K562 (cell line): ENCODE measurements at regions not wholly inside any gene's neighbourhood (a gene's known extent, or its start where the extent isn't known, plus 50 kb on each side); places are given as distances from the start of the nearest gene placed in this dataset.

ENCODE experiments used
- ATAC-seq: fragments of 200-7000 bp; cut with Tn5 transposase; 3 replicates; pipeline ENCODE4 v1.9.1; 2020; ENCODE audit warnings: moderate library complexity
- BruUV-seq: library from RNA; stranded (reverse); fragments of 400-500 nt; replicated peaks from 2 replicates; lab custom pipeline; 2021; lab: Mats Ljungman, UMichigan
- CTCF ChIA-PET: fragments of 300-600 bp; formaldehyde crosslinking; extraction: SDS; loops from one replicate; lab custom pipeline; 2021; ENCODE audit warnings: low intra/inter-chr PET ratio; lab: Yijun Ruan, JAX
- POLR2A ChIA-PET: fragments of 300-600, 350-650 bp; sonication (Branson Sonifier 250); formaldehyde crosslinking; extraction: SDS; loops from one replicate; lab custom pipeline; 2021; ENCODE audit warnings: antibody characterized with exemption, inconsistent platforms; lab: Yijun Ruan, JAX
- DNase-seq, 4 experiments: peaks; one replicate each; pipeline versions ENCODE4 v3.0.0 to v3.0.0-alpha.2; 2011 to 2018; ENCODE audit warnings: low spot score in 3 of 4, mixed read lengths in 3 of 4; ENCODE audit errors: extremely low read depth in 1 of 4
- FAIRE-seq: peaks from 2 replicates; lab custom pipeline; 2011; peaks lifted over from hg19 to GRCh38; lab: Jason Lieb, UNC
- H2AFZ ChIP-seq: 2 replicates; pipeline ENCODE4 v1.6.0; 2011; ENCODE audit warnings: low read depth, low read length, control low read depth, inconsistent platforms
- H3K27ac ChIP-seq: fragments of 200-600 bp; 3 replicates; pipeline ENCODE4 v1.8.0; 2011; ENCODE audit warnings: low read depth, mild to moderate bottlenecking, control low read depth, inconsistent platforms, low read length, moderate library complexity, mixed read lengths; ENCODE audit errors: extremely low read depth
- H3K27me3 ChIP-seq, 2 experiments: fragments of 300-600 bp in 1 of 2; 2 replicates in 1 of 2; 3 replicates in 1 of 2; pipeline versions ENCODE4 v1.6.0 to v1.8.0; 2011; ENCODE audit warnings: inconsistent platforms in 2 of 2, low read length in 2 of 2, mild to moderate bottlenecking in 1 of 2, mixed read lengths in 1 of 2, moderate library complexity in 1 of 2; ENCODE audit not compliant: control insufficient read depth in 2 of 2, insufficient read depth in 2 of 2
- H3K36me3 ChIP-seq: fragments of 300-600 bp; 3 replicates; pipeline ENCODE4 v1.8.0; 2011; ENCODE audit warnings: mild to moderate bottlenecking, low read length, inconsistent platforms; ENCODE audit not compliant: control insufficient read depth, insufficient read depth
- H3K4me1 ChIP-seq, 2 experiments: fragments of 200-600 bp in 1 of 2; replicated peaks in 1 of 2; 2 replicates in 1 of 2; 3 replicates in 1 of 2; pipeline versions ENCODE4 v1.5.1 to v1.8.0; 2011; ENCODE audit warnings: inconsistent platforms in 2 of 2, low read length in 2 of 2, mild to moderate bottlenecking in 1 of 2, mixed read lengths in 1 of 2, moderate library complexity in 1 of 2; ENCODE audit not compliant: control insufficient read depth in 2 of 2, insufficient read depth in 2 of 2
- H3K4me2 ChIP-seq: 2 replicates; pipeline ENCODE4 v1.6.1; 2011; ENCODE audit warnings: low read length, control low read depth, inconsistent platforms, mixed read lengths; ENCODE audit not compliant: insufficient read depth
- H3K4me3 ChIP-seq: fragments of 200-600 bp; sonication (generic), shearing (Covaris generic); 2 replicates; pipeline ENCODE4 v1.5.1; 2016; ENCODE audit warnings: control low read depth, inconsistent platforms
- H3K79me2 ChIP-seq: fragments of 200-600 bp; 3 replicates; pipeline ENCODE4 v1.8.0; 2011; ENCODE audit warnings: low read length, inconsistent platforms; ENCODE audit not compliant: control insufficient read depth, insufficient read depth
- H3K9ac ChIP-seq, 2 experiments: 2 replicates each; pipeline versions ENCODE4 v1.6.0 to v1.6.1; 2011; ENCODE audit warnings: low read depth in 2 of 2, low read length in 2 of 2, control low read depth in 1 of 2, inconsistent platforms in 1 of 2, mild to moderate bottlenecking in 1 of 2, mixed read lengths in 1 of 2; ENCODE audit not compliant: insufficient read depth in 1 of 2
- H3K9me1 ChIP-seq: one replicate; pipeline ENCODE4 v1.6.0; 2011; ENCODE audit warnings: inconsistent platforms, mild to moderate bottlenecking, low read length, moderate library complexity; ENCODE audit not compliant: control insufficient read depth, insufficient read depth
- H3K9me3 ChIP-seq: replicated peaks from 2 replicates; pipeline ENCODE4 v1.5.1; 2011; ENCODE audit warnings: low read depth, low read length, inconsistent platforms; ENCODE audit not compliant: control insufficient read depth, insufficient read depth
- H4K20me1 ChIP-seq: replicated peaks from 2 replicates; pipeline ENCODE4 v1.6.1; 2011; ENCODE audit warnings: low read length, inconsistent platforms, mixed read lengths; ENCODE audit not compliant: control insufficient read depth, insufficient read depth
- MTF1 ChIP-seq: fragments of 250-450 bp; sonication (Bioruptor Pico); IDR thresholded peaks from 2 replicates; pipeline ENCODE4 v1.9.0; 2021; ENCODE audit warnings: moderate library complexity, mild to moderate bottlenecking, inconsistent platforms, borderline replicate concordance
- RBM22 ChIP-seq: fragments of 200-400 bp; formaldehyde crosslinking; IDR thresholded peaks from 2 replicates; pipeline ENCODE4 v1.6.1; 2018; ENCODE audit warnings: low read length, low read depth; ENCODE audit not compliant: poor library complexity, severe bottlenecking
- ZBTB17 ChIP-seq: fragments of 450-650 bp; formaldehyde crosslinking; IDR thresholded peaks from 2 replicates; pipeline ENCODE4 v1.4.0; 2020; ENCODE audit warnings: mild to moderate bottlenecking
- ZC3H8 ChIP-seq: fragments of 450-650 bp; IDR thresholded peaks from 2 replicates; pipeline ENCODE4 v1.6.1; 2017
- ZNF717 ChIP-seq: fragments of 250-450 bp; sonication (Bioruptor Pico); IDR thresholded peaks from 2 replicates; pipeline ENCODE4 v1.5.0; 2021
- ZNF764 ChIP-seq: fragments of 250-450 bp; sonication (Bioruptor Pico); IDR thresholded peaks from 2 replicates; pipeline ENCODE4 v1.4.0; 2020; ENCODE audit warnings: low read depth, mild to moderate bottlenecking, moderate library complexity
- WGBS: fragments of 100-300 bp; shearing (Covaris generic); methylation state at CpG from one replicate; pipeline ENCODE4 v1.1.6; 2016; ENCODE audit warnings: low coverage, mixed read lengths; ENCODE audit not compliant: insufficient coverage; ENCODE audit errors: missing lambda C conversion rate; 5-methylcytosine and 5-hydroxymethylcytosine counted together
- in situ Hi-C: fragments of 300-500 bp; cut with MboI; formaldehyde crosslinking; loops from 4 replicates; pipeline ENCODE4 v1.15.0; 2018; ENCODE audit warnings: inconsistent platforms, mixed read lengths
- intact Hi-C: fragments of 100-400 bp; cut with micrococcal nuclease; formaldehyde crosslinking; loops from 2 replicates; pipeline ENCODE4 v1.14.2; 2022

DNA sequence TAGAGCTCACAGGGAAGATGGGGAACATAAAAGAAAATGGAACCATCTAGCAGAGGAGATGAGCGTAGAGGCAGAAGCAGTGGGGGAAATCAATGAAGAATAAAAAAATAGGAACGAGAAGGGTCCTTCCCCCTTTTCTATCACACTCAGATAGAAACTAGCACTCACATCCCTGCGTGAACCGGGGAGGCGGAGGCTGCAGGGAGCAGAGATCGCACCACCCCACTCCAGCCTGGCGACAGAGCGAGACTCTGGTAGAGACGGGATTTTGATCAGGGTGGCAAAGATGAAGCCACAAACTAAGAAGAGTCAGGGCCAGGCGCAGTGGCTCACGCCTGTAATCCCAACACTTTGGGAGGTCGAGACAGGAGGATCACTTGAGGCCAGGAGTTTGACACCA is 64.7 kb upstream of the ECHDC3 start:
- Histone ChIP-seq H2AFZ (no peak overlapping the region), H3K4me3 (no peak overlapping the region), H3K36me3 (no peaks in the 10 kb centered on the region), H3K27me3 (peaks cover 0 to 10% of the 10 kb centered on the region in 2 experiments; a peak in 1 of 5 replicates), H3K4me1 (no peaks in the 10 kb centered on the region; a peak in 2 of 5 replicates), H3K79me2 (no peaks in the 10 kb centered on the region), H3K9me1 (no peaks in the 10 kb centered on the region), H3K9me3 (no peaks in the 10 kb centered on the region), H3K27ac (no peak overlapping the region), H4K20me1 (no peaks in the 10 kb centered on the region), H3K9ac (no peak overlapping the region), H3K4me2 (no peak overlapping the region)
- DNase-seq (no peak), ATAC-seq (no peak), FAIRE-seq (no peak)
- BruUV-seq, result no TSS peak
- in situ Hi-C loops, result no loop called here
- intact Hi-C loops, result no loop called here
- ChIA-PET CTCF (no interaction called here), POLR2A (interaction anchor here (0.9 kb wide), 1 partner anchor 8 kb away, joined by 4 read pairs; no protein-coding TSS in a partner anchor)
- WGBS, result 78% methylated on average over 10 of the region's 12 CpGs
- TF ChIP-seq ZC3H8 (no peak), ZNF717 (CRISPR knock-in tag) (no peak), MTF1 (CRISPR knock-in tag) (no peak), RBM22 (no peak), ZBTB17 (CRISPR knock-in tag) (no peak), ZNF764 (CRISPR knock-in tag) (no peak)
